RWPE2 (cell line): ENCODE measurements at regions not wholly inside any gene's neighbourhood (a gene's known extent, or its start where the extent isn't known, plus 50 kb on each side); places are given as distances from the start of the nearest gene placed in this dataset.
"Not testable (repeated sequence)": the region's sequence is repeated elsewhere in the genome, so short reads cannot be mapped to it uniquely, and the experiment has no call there.

Experiments used
- ATAC-seq: fragments of 200-7000 bp; cut with Tn5 transposase; 3 replicates; pipeline ENCODE4 v1.9.1; 2021; ENCODE audit warnings: low read depth
- DNase-seq: peaks from one replicate; pipeline ENCODE4 v3.0.0-alpha.2; 2020; ENCODE audit warnings: low spot score
- H3K27ac ChIP-seq: fragments of 450-650 bp; 2 replicates; pipeline ENCODE4 v1.5.1; 2017; ENCODE audit warnings: mild to moderate bottlenecking; ENCODE audit not compliant: poor library complexity, severe bottlenecking
- H3K27me3 ChIP-seq: fragments of 250-450 bp; sonication (Bioruptor Pico); 2 replicates; pipeline ENCODE4 v1.5.1; 2021; ENCODE audit warnings: mild to moderate bottlenecking, moderate library complexity; ENCODE audit not compliant: insufficient read depth, poor library complexity, severe bottlenecking
- H3K36me3 ChIP-seq: fragments of 250-450 bp; sonication (Bioruptor Pico); 2 replicates; pipeline ENCODE4 v1.5.1; 2020; ENCODE audit warnings: low read depth, mild to moderate bottlenecking, moderate library complexity
- H3K4me1 ChIP-seq: fragments of 250-450 bp; sonication (Bioruptor Pico); 2 replicates; pipeline ENCODE4 v1.5.1; 2021; ENCODE audit warnings: mild to moderate bottlenecking, moderate library complexity; ENCODE audit not compliant: insufficient read depth, poor library complexity, severe bottlenecking
- H3K4me3 ChIP-seq: fragments of 250-450 bp; sonication (Bioruptor Pico); 2 replicates; pipeline ENCODE4 v1.5.1; 2021; ENCODE audit warnings: mild to moderate bottlenecking, moderate library complexity; ENCODE audit not compliant: severe bottlenecking
- H3K9me3 ChIP-seq: fragments of 250-450 bp; sonication (Bioruptor Pico); 2 replicates; pipeline ENCODE4 v1.5.1; 2021; ENCODE audit warnings: mild to moderate bottlenecking, moderate library complexity; ENCODE audit not compliant: severe bottlenecking
- TF ChIP-seq, protein P1 (sequence below): fragments of 450-650 bp; IDR thresholded peaks from one replicate; pipeline ENCODE4 v1.5.1; 2017; ENCODE audit warnings: mild to moderate bottlenecking, moderate library complexity; ENCODE audit not compliant: poor library complexity, severe bottlenecking

DNA sequence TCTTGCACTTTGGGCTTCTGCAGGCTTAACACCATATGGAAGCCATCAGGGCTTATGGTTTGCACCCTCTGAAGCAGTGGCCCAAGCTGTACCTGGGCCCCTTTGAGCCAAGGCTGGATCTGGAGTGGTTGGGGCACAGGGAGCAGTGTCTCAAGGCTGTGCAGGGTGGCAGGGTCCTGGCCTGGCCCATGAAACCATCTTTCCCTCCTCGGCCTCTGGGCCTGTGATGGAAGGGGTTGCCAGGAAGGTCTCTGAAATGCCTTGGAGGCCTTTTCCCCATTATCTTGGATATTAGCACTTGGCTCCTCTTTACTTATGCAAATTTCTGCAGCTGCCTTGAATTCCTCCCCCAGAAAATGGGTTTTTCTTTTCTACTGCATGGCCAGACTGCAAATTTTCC lies 134.7 kb upstream of the USP9X start:
- Histone ChIP-seq H3K27ac (no peak overlapping the region), H3K36me3 (no peaks in the 10 kb centered on the region), H3K4me3 (no peak overlapping the region), H3K27me3 (no peaks in the 10 kb centered on the region), H3K9me3 (no peaks in the 10 kb centered on the region), H3K4me1 (peaks cover 2% of the 10 kb centered on the region)
- TF ChIP-seq, protein P1, sequence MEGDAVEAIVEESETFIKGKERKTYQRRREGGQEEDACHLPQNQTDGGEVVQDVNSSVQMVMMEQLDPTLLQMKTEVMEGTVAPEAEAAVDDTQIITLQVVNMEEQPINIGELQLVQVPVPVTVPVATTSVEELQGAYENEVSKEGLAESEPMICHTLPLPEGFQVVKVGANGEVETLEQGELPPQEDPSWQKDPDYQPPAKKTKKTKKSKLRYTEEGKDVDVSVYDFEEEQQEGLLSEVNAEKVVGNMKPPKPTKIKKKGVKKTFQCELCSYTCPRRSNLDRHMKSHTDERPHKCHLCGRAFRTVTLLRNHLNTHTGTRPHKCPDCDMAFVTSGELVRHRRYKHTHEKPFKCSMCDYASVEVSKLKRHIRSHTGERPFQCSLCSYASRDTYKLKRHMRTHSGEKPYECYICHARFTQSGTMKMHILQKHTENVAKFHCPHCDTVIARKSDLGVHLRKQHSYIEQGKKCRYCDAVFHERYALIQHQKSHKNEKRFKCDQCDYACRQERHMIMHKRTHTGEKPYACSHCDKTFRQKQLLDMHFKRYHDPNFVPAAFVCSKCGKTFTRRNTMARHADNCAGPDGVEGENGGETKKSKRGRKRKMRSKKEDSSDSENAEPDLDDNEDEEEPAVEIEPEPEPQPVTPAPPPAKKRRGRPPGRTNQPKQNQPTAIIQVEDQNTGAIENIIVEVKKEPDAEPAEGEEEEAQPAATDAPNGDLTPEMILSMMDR = no peak
- DNase-seq (no peak), ATAC-seq (no peak)

DNA sequence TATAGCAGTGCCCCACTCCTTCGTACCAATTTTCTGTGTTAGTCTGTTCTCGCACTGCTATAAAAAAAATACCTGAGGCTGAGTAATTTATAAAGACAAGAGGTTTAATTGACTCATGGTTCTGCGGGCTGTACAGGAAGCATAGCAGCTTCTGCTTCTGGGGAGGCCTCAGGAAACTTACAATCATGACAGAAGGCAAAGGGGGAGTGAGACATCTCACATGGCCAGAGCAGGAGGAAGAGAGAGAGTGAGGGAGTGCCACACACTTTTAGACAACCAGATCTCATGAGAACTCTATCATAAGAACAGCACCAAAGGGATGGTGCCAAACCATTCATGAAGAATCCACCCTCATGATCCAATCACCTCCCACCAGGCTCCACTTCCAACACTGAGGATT lies 133.8 kb upstream of the USP9X start:
- H3K27ac ChIP-seq, H3K27me3 ChIP-seq, ATAC-seq, H3K4me3 ChIP-seq, H3K9me3 ChIP-seq, H3K36me3 ChIP-seq, H3K4me1 ChIP-seq, DNase-seq: not testable (repeated sequence)

DNA sequence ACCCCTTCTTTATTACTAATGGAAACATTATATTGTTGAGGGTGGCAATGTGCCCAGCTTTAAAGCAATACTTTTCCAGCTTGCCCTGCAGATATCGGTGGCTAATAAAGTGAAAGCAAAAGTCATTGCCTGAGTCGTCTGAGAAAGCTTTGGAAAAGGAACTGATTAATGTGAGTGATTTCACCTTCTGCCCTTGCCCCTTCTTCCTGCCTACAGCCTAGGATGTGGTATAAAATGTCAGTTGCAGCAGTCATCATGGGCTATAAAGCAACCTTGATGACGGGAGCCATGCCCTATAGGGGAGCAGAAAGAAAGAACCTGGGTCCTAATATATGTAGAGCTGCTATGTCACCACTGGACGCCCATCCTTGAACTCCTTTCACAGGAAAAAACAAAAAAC lies 132.4 kb upstream of the USP9X start:
- no peak for DNase-seq
- Histone ChIP-seq H3K27me3 (no peaks in the 10 kb centered on the region), H3K4me1 (no peaks in the 10 kb centered on the region), H3K9me3 (no peaks in the 10 kb centered on the region), H3K36me3 (no peaks in the 10 kb centered on the region), H3K27ac (no peak overlapping the region), H3K4me3 (peak overlapping the region; percentile 2)
- TF ChIP-seq, protein P1 = no peak
- ATAC-seq = no peak

DNA sequence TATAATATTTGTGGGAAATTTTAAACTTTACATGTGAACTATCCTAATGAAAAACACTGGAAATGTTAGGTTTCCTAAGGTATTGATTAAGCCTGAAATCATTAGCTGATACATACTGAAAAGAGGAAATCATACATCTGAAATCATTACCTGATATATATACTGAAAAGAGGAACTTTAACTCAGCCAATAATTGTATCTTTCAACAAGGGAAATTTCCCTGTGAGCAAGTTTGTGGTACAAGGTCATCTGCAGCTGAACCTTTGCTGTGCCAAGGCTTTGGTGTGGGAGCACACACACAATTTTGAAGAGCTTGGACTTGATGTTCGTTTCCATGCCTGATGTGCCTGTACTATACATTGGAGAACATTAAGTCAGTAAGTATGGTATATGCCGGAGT lies 131.9 kb upstream of the USP9X start:
- H3K27ac ChIP-seq = no peak overlapping the region
- DNase-seq (no peak), ATAC-seq (no peak)
- H3K4me3 ChIP-seq = no peak overlapping the region
- no peaks in the 10 kb centered on the region for H3K4me1 ChIP-seq
- H3K36me3 ChIP-seq = no peaks in the 10 kb centered on the region
- H3K9me3 ChIP-seq = no peaks in the 10 kb centered on the region
- TF ChIP-seq, protein P1 = no peak
- H3K27me3 ChIP-seq = no peaks in the 10 kb centered on the region

DNA sequence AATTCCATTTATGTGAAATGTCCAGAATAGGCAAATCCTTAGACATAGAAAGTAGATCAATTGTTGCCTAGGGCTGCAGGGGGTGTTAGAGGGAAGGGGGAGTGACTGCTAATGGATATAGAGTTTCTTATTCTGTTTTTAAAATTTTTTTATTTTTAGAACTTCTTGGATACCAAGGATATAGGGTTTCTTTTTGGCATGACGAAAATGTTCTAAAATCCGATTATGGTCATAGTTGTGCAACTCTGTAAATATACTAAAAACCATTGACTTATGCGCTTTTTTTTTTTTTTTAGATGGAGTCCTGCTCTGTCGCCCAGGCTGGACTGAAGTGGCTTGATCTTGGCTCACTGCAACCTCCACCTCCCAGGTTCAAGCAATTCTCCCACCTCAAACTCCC lies 125.2 kb upstream of the USP9X start:
- DNase-seq (no peak), ATAC-seq (no peak)
- TF ChIP-seq, protein P1 = no peak
- Histone ChIP-seq H3K27ac (no peak overlapping the region), H3K27me3 (no peaks in the 10 kb centered on the region), H3K4me3 (no peak overlapping the region), H3K9me3 (no peaks in the 10 kb centered on the region), H3K4me1 (no peaks in the 10 kb centered on the region), H3K36me3 (no peaks in the 10 kb centered on the region)
